ENCODE measurements at regions not wholly inside any gene's neighbourhood (a gene's known extent, or its start where the extent isn't known, plus 50 kb on each side); places are given as distances from the start of the nearest gene placed in this dataset.

- Histone ChIP-seq H3K9me3 (ENCODE audit: control insufficient read depth in 1 of 2, low read length in 2 of 2) (no peaks in the 10 kb centered on the region), H3K4me1 (ENCODE audit: insufficient read depth, low read length) (no peaks in the 10 kb centered on the region), H3K27ac (ENCODE audit: low read depth, low read length) (no peak overlapping the region), H3K4me3 (ENCODE audit: low read length in 2 of 2) (no peak overlapping the region), H3K36me3 (ENCODE audit: insufficient read depth, low read length) (no peaks in the 10 kb centered on the region), H3K27me3 (ENCODE audit: insufficient read depth, low read length) (no peaks in the 10 kb centered on the region)
- Mint-ChIP-seq H3K36me3 (no peaks in the 10 kb centered on the region), H3K27ac (no peak overlapping the region), H3K27me3 (no peaks in the 10 kb centered on the region), H3K4me1 (no peaks in the 10 kb centered on the region), H3K4me3 (no peak overlapping the region), H3K9me3 (peaks cover 0 to 4% (median 2%) of the 10 kb centered on the region in 8 donors)
- intact Hi-C loops (cut with micrococcal nuclease): no loop called here
- CTCF ChIA-PET (ENCODE audit: partially characterized antibody): no interaction called here
- POLR2A ChIA-PET (ENCODE audit: partially characterized antibody): no interaction called here
- no peak for DNase-seq
Measured at GRCh38 chr13:84998681-84999080, 800.5 kb downstream of the SLITRK6 start.

GRCh38 chr13:84997858-84998257, 801.4 kb downstream of the SLITRK6 start:
- ChIA-PET POLR2A (ENCODE audit: partially characterized antibody) (no interaction called here), CTCF (ENCODE audit: partially characterized antibody) (no interaction called here)
- DNase-seq: no peak
- H3K36me3 ChIP-seq (ENCODE audit: insufficient read depth, low read length): no peaks in the 10 kb centered on the region
- H3K9me3 ChIP-seq (ENCODE audit: control insufficient read depth in 1 of 2, low read length in 2 of 2): no peaks in the 10 kb centered on the region
- Mint-ChIP-seq H3K4me1 (no peaks in the 10 kb centered on the region), H3K27ac (no peak overlapping the region), H3K27me3 (no peaks in the 10 kb centered on the region), H3K4me3 (no peak overlapping the region), H3K36me3 (no peaks in the 10 kb centered on the region), H3K9me3 (peaks cover 0 to 4% (median 3%) of the 10 kb centered on the region in 8 donors)
- H3K4me1 ChIP-seq (ENCODE audit: insufficient read depth, low read length): no peaks in the 10 kb centered on the region
- no peak overlapping the region for H3K27ac ChIP-seq (ENCODE audit: low read depth, low read length)
- intact Hi-C loops (cut with micrococcal nuclease): no loop called here
- no peak overlapping the region for H3K4me3 ChIP-seq (ENCODE audit: low read length in 2 of 2)
- H3K27me3 ChIP-seq (ENCODE audit: insufficient read depth, low read length): no peaks in the 10 kb centered on the region

GRCh38 chr13:84994582-84994981, 804.6 kb downstream of the SLITRK6 start:
- Histone ChIP-seq H3K9me3 (ENCODE audit: control insufficient read depth in 1 of 2, low read length in 2 of 2) (no peaks in the 10 kb centered on the region), H3K36me3 (ENCODE audit: insufficient read depth, low read length) (no peaks in the 10 kb centered on the region), H3K27ac (ENCODE audit: low read depth, low read length) (no peak overlapping the region), H3K4me3 (ENCODE audit: low read length in 2 of 2) (no peak overlapping the region), H3K4me1 (ENCODE audit: insufficient read depth, low read length) (no peaks in the 10 kb centered on the region), H3K27me3 (ENCODE audit: insufficient read depth, low read length) (no peaks in the 10 kb centered on the region)
- Mint-ChIP-seq H3K9me3 (peaks cover 0 to 5% (median under 1%) of the 10 kb centered on the region in 8 donors), H3K4me3 (no peak overlapping the region), H3K27ac (no peak overlapping the region), H3K4me1 (no peaks in the 10 kb centered on the region), H3K27me3 (no peaks in the 10 kb centered on the region), H3K36me3 (no peaks in the 10 kb centered on the region)
- ChIA-PET CTCF (ENCODE audit: partially characterized antibody) (no interaction called here), POLR2A (ENCODE audit: partially characterized antibody) (no interaction called here)
- DNase-seq: no peak
- intact Hi-C loops (cut with micrococcal nuclease): no loop called here

- Histone ChIP-seq H3K4me3 (ENCODE audit: low read length in 2 of 2) (no peak overlapping the region), H3K27me3 (ENCODE audit: insufficient read depth, low read length) (no peaks in the 10 kb centered on the region), H3K36me3 (ENCODE audit: insufficient read depth, low read length) (no peaks in the 10 kb centered on the region), H3K9me3 (ENCODE audit: control insufficient read depth in 1 of 2, low read length in 2 of 2) (no peaks in the 10 kb centered on the region), H3K27ac (ENCODE audit: low read depth, low read length) (no peak overlapping the region), H3K4me1 (ENCODE audit: insufficient read depth, low read length) (no peaks in the 10 kb centered on the region)
- Mint-ChIP-seq H3K27ac (no peak overlapping the region), H3K4me1 (no peaks in the 10 kb centered on the region), H3K27me3 (no peaks in the 10 kb centered on the region), H3K36me3 (no peaks in the 10 kb centered on the region), H3K4me3 (no peak overlapping the region), H3K9me3 (peaks cover 0 to 6% (median 3%) of the 10 kb centered on the region in 8 donors)
- ChIA-PET CTCF (ENCODE audit: partially characterized antibody) (no interaction called here), POLR2A (ENCODE audit: partially characterized antibody) (no interaction called here)
- intact Hi-C loops (cut with micrococcal nuclease): no loop called here
- DNase-seq: no peak
Measured at GRCh38 chr13:84985860-84986259, 813.4 kb downstream of the SLITRK6 start.

GRCh38 chr13:84983321-84983720, 815.9 kb downstream of the SLITRK6 start:
- intact Hi-C loops (cut with micrococcal nuclease): no loop called here
- H3K27ac ChIP-seq (ENCODE audit: low read depth, low read length): no peak overlapping the region
- Mint-ChIP-seq H3K9me3 (peaks cover 0 to 6% (median 1%) of the 10 kb centered on the region in 8 donors), H3K4me3 (no peak overlapping the region), H3K27ac (no peak overlapping the region), H3K27me3 (no peaks in the 10 kb centered on the region), H3K4me1 (no peaks in the 10 kb centered on the region), H3K36me3 (no peaks in the 10 kb centered on the region)
- no peaks in the 10 kb centered on the region for H3K4me1 ChIP-seq (ENCODE audit: insufficient read depth, low read length)
- no peaks in the 10 kb centered on the region for H3K27me3 ChIP-seq (ENCODE audit: insufficient read depth, low read length)
- POLR2A ChIA-PET (ENCODE audit: partially characterized antibody): no interaction called here
- H3K36me3 ChIP-seq (ENCODE audit: insufficient read depth, low read length): no peaks in the 10 kb centered on the region
- H3K9me3 ChIP-seq (ENCODE audit: control insufficient read depth in 1 of 2, low read length in 2 of 2): no peaks in the 10 kb centered on the region
- no peak overlapping the region for H3K4me3 ChIP-seq (ENCODE audit: low read length in 2 of 2)
- CTCF ChIA-PET (ENCODE audit: partially characterized antibody): no interaction called here
- no peak for DNase-seq

- H3K36me3 Mint-ChIP-seq: no peaks in the 10 kb centered on the region
- H3K4me1 Mint-ChIP-seq: no peaks in the 10 kb centered on the region
- Histone ChIP-seq H3K4me1 (ENCODE audit: insufficient read depth, low read length) (no peaks in the 10 kb centered on the region), H3K36me3 (ENCODE audit: insufficient read depth, low read length) (no peaks in the 10 kb centered on the region), H3K9me3 (ENCODE audit: control insufficient read depth in 1 of 2, low read length in 2 of 2) (no peaks in the 10 kb centered on the region), H3K4me3 (ENCODE audit: low read length in 2 of 2) (no peak overlapping the region), H3K27ac (ENCODE audit: low read depth, low read length) (no peak overlapping the region), H3K27me3 (ENCODE audit: insufficient read depth, low read length) (no peaks in the 10 kb centered on the region)
- H3K27ac Mint-ChIP-seq: no peak overlapping the region
- ChIA-PET CTCF (ENCODE audit: partially characterized antibody) (no interaction called here), POLR2A (ENCODE audit: partially characterized antibody) (no interaction called here)
- H3K4me3 Mint-ChIP-seq: no peak overlapping the region
- H3K27me3 Mint-ChIP-seq: no peaks in the 10 kb centered on the region
- H3K9me3 Mint-ChIP-seq: peaks cover 0 to 8% (median 0%) of the 10 kb centered on the region in 8 donors
- intact Hi-C loops (cut with micrococcal nuclease): no loop called here
- DNase-seq: no peak
Measured at GRCh38 chr13:84980571-84980970, 818.6 kb downstream of the SLITRK6 start.

GRCh38 chr13:84978851-84979250, 820.4 kb downstream of the SLITRK6 start:
- H3K4me3 ChIP-seq (ENCODE audit: low read length in 2 of 2): no peak overlapping the region
- Mint-ChIP-seq H3K27ac (no peak overlapping the region), H3K27me3 (no peaks in the 10 kb centered on the region), H3K36me3 (no peaks in the 10 kb centered on the region), H3K4me1 (no peaks in the 10 kb centered on the region), H3K9me3 (peaks cover 0 to 9% (median under 1%) of the 10 kb centered on the region in 8 donors), H3K4me3 (no peak overlapping the region)
- intact Hi-C loops (cut with micrococcal nuclease): no loop called here
- H3K27me3 ChIP-seq (ENCODE audit: insufficient read depth, low read length): no peaks in the 10 kb centered on the region
- CTCF ChIA-PET (ENCODE audit: partially characterized antibody): no interaction called here
- no peaks in the 10 kb centered on the region for H3K4me1 ChIP-seq (ENCODE audit: insufficient read depth, low read length)
- no peak overlapping the region for H3K27ac ChIP-seq (ENCODE audit: low read depth, low read length)
- no peaks in the 10 kb centered on the region for H3K36me3 ChIP-seq (ENCODE audit: insufficient read depth, low read length)
- H3K9me3 ChIP-seq (ENCODE audit: control insufficient read depth in 1 of 2, low read length in 2 of 2): no peaks in the 10 kb centered on the region
- POLR2A ChIA-PET (ENCODE audit: partially characterized antibody): no interaction called here
- DNase-seq: no peak

- DNase-seq: no peak
- Mint-ChIP-seq H3K27me3 (no peaks in the 10 kb centered on the region), H3K36me3 (no peaks in the 10 kb centered on the region), H3K4me3 (no peak overlapping the region), H3K27ac (no peak overlapping the region), H3K4me1 (no peaks in the 10 kb centered on the region), H3K9me3 (peaks cover 0 to 11% (median 2%) of the 10 kb centered on the region in 8 donors)
- no peaks in the 10 kb centered on the region for H3K9me3 ChIP-seq (ENCODE audit: control insufficient read depth in 1 of 2, low read length in 2 of 2)
- H3K27ac ChIP-seq (ENCODE audit: low read depth, low read length): no peak overlapping the region
- intact Hi-C loops (cut with micrococcal nuclease): no loop called here
- no peaks in the 10 kb centered on the region for H3K27me3 ChIP-seq (ENCODE audit: insufficient read depth, low read length)
- ChIA-PET CTCF (ENCODE audit: partially characterized antibody) (no interaction called here), POLR2A (ENCODE audit: partially characterized antibody) (no interaction called here)
- no peaks in the 10 kb centered on the region for H3K4me1 ChIP-seq (ENCODE audit: insufficient read depth, low read length)
- H3K36me3 ChIP-seq (ENCODE audit: insufficient read depth, low read length): no peaks in the 10 kb centered on the region
- H3K4me3 ChIP-seq (ENCODE audit: low read length in 2 of 2): no peak overlapping the region
Measured at GRCh38 chr13:84973661-84974060, 825.6 kb downstream of the SLITRK6 start.
